ENCODE measurements at regions not wholly inside any gene's neighbourhood (a gene's known extent, or its start where the extent isn't known, plus 50 kb on each side); places are given as distances from the start of the nearest gene placed in this dataset.

DNA sequence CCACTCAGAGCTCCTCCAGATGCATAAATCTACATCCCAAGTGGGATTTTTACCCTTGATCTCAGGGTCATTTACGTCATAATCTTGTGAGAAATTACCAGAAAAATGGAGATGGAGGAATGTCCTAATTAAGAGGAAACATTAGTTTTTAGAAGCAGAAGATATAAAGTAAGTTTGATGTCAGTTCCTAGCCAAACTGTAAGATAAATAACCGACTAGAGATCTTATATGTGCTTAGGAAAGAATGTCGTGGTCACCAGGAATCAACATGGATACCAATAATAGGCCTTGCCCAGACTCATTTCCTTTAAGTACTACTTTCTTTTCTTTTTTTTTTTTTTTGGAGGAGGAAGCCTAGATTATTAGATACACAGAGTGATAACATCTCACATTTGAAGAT, 186.9 kb downstream of the UTRN start:
- Histone ChIP-seq H3K27me3 (ENCODE audit: control insufficient read depth in 4 of 4, insufficient read depth in 4 of 4, low read length in 3 of 4) (no peaks in the 10 kb centered on the region), H3K27ac (ENCODE audit: low read depth in 1 of 2, low read length in 2 of 2) (no peak overlapping the region), H3K9ac (ENCODE audit: low read depth in 1 of 2, low read length in 2 of 2) (no peak overlapping the region), H3K4me1 (ENCODE audit: control insufficient read depth in 4 of 4, insufficient read depth in 4 of 4, low read length in 3 of 4) (no peaks in the 10 kb centered on the region), H3K36me3 (ENCODE audit: control insufficient read depth in 4 of 4, insufficient read depth in 3 of 4, low read depth in 1 of 4, low read length in 3 of 4) (peaks cover 0 to 21% (median 14%) of the 10 kb centered on the region in 4 donors), H3K9me3 (ENCODE audit: control insufficient read depth in 4 of 4, low read length in 3 of 4) (no peaks in the 10 kb centered on the region), H3K4me3 (ENCODE audit: low read depth in 1 of 3, low read length in 3 of 3) (no peak overlapping the region)
- WGBS = 91% methylated on average over 3 of the region's 3 CpGs
- TF ChIP-seq HNF4G (IDR thresholded peaks at IDR 0.05) (no peak), FOXA2 (IDR thresholded peaks at IDR 0.05) (no peak), RXRA (IDR thresholded peaks at IDR 0.05) (no peak), YY1 (IDR thresholded peaks at IDR 0.05) (no peak), TAF1 (conservative IDR thresholded peaks at IDR 0.05) (no peak), RAD21 (IDR thresholded peaks at IDR 0.05) (no peak), NR2F2 (IDR thresholded peaks at IDR 0.05) (no peak), EGR1 (IDR thresholded peaks at IDR 0.05; ENCODE audit: low read depth in 2 of 2) (no peak), GABPA (IDR thresholded peaks at IDR 0.05 in 1 of 2, conservative IDR thresholded peaks at IDR 0.05 in 1 of 2) (no peak), SP1 (IDR thresholded peaks at IDR 0.05) (no peak), HNF4A (conservative IDR thresholded peaks at IDR 0.05) (no peak), FOXA1 (IDR thresholded peaks at IDR 0.05) (no peak), JUND (IDR thresholded peaks at IDR 0.05) (no peak)
- TF ChIP-seq, protein P1, sequence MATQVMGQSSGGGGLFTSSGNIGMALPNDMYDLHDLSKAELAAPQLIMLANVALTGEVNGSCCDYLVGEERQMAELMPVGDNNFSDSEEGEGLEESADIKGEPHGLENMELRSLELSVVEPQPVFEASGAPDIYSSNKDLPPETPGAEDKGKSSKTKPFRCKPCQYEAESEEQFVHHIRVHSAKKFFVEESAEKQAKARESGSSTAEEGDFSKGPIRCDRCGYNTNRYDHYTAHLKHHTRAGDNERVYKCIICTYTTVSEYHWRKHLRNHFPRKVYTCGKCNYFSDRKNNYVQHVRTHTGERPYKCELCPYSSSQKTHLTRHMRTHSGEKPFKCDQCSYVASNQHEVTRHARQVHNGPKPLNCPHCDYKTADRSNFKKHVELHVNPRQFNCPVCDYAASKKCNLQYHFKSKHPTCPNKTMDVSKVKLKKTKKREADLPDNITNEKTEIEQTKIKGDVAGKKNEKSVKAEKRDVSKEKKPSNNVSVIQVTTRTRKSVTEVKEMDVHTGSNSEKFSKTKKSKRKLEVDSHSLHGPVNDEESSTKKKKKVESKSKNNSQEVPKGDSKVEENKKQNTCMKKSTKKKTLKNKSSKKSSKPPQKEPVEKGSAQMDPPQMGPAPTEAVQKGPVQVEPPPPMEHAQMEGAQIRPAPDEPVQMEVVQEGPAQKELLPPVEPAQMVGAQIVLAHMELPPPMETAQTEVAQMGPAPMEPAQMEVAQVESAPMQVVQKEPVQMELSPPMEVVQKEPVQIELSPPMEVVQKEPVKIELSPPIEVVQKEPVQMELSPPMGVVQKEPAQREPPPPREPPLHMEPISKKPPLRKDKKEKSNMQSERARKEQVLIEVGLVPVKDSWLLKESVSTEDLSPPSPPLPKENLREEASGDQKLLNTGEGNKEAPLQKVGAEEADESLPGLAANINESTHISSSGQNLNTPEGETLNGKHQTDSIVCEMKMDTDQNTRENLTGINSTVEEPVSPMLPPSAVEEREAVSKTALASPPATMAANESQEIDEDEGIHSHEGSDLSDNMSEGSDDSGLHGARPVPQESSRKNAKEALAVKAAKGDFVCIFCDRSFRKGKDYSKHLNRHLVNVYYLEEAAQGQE (IDR thresholded peaks at IDR 0.05) = no peak
- TF ChIP-seq, protein P2, sequence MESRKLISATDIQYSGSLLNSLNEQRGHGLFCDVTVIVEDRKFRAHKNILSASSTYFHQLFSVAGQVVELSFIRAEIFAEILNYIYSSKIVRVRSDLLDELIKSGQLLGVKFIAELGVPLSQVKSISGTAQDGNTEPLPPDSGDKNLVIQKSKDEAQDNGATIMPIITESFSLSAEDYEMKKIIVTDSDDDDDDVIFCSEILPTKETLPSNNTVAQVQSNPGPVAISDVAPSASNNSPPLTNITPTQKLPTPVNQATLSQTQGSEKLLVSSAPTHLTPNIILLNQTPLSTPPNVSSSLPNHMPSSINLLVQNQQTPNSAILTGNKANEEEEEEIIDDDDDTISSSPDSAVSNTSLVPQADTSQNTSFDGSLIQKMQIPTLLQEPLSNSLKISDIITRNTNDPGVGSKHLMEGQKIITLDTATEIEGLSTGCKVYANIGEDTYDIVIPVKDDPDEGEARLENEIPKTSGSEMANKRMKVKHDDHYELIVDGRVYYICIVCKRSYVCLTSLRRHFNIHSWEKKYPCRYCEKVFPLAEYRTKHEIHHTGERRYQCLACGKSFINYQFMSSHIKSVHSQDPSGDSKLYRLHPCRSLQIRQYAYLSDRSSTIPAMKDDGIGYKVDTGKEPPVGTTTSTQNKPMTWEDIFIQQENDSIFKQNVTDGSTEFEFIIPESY (IDR thresholded peaks at IDR 0.05) = no peak
- TF ChIP-seq, protein P3, sequence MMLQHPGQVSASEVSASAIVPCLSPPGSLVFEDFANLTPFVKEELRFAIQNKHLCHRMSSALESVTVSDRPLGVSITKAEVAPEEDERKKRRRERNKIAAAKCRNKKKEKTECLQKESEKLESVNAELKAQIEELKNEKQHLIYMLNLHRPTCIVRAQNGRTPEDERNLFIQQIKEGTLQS (IDR thresholded peaks at IDR 0.05) = no peak
- TF ChIP-seq, protein P4, sequence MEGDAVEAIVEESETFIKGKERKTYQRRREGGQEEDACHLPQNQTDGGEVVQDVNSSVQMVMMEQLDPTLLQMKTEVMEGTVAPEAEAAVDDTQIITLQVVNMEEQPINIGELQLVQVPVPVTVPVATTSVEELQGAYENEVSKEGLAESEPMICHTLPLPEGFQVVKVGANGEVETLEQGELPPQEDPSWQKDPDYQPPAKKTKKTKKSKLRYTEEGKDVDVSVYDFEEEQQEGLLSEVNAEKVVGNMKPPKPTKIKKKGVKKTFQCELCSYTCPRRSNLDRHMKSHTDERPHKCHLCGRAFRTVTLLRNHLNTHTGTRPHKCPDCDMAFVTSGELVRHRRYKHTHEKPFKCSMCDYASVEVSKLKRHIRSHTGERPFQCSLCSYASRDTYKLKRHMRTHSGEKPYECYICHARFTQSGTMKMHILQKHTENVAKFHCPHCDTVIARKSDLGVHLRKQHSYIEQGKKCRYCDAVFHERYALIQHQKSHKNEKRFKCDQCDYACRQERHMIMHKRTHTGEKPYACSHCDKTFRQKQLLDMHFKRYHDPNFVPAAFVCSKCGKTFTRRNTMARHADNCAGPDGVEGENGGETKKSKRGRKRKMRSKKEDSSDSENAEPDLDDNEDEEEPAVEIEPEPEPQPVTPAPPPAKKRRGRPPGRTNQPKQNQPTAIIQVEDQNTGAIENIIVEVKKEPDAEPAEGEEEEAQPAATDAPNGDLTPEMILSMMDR (IDR thresholded peaks at IDR 0.05; ENCODE audit: low read depth, low read length, missing input control) = no peak
- TF ChIP-seq, protein P5, sequence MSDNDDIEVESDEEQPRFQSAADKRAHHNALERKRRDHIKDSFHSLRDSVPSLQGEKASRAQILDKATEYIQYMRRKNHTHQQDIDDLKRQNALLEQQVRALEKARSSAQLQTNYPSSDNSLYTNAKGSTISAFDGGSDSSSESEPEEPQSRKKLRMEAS (IDR thresholded peaks at IDR 0.05) = no peak
- no peak for DNase-seq (ENCODE audit: low spot score)

Data from liver (tissue), 8 donors.